ENCODE measurements at regions not wholly inside any gene's neighbourhood (a gene's known extent, or its start where the extent isn't known, plus 50 kb on each side); places are given as distances from the start of the nearest gene placed in this dataset.

DNA sequence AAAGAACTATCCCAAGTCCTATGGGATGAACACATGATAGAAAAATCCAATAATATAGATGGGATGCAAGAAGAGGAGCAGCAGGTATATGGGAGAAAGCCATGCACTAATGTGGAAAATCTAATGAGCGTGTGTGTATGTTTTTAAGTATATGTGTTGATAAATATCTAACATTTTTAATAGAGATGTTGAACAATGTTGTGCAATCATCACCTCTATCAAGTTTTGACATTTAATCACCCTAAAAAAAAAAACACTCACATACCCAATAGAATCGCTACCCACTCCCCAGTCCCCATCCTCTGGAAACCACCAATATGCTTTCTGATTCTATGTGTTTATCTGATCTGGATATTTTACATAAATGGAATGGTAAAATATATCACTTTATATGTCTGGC is 983.7 kb downstream of the SUCLG1 start:
- DNase-seq, result no peak
- H3K9me3 Mint-ChIP-seq, result peaks cover 6% of the 10 kb centered on the region
- H3K4me1 Mint-ChIP-seq (ENCODE audit: low read depth), result no peaks in the 10 kb centered on the region
- H3K27ac Mint-ChIP-seq, result no peak overlapping the region
- no peaks in the 10 kb centered on the region for H3K27me3 Mint-ChIP-seq
- CTCF ChIA-PET, result no interaction called here
- H3K4me3 Mint-ChIP-seq, result no peak overlapping the region
- H3K36me3 Mint-ChIP-seq, result no peaks in the 10 kb centered on the region
- POLR2A ChIA-PET, result no interaction called here
- intact Hi-C loops (cut with micrococcal nuclease), result no loop called here

DNA sequence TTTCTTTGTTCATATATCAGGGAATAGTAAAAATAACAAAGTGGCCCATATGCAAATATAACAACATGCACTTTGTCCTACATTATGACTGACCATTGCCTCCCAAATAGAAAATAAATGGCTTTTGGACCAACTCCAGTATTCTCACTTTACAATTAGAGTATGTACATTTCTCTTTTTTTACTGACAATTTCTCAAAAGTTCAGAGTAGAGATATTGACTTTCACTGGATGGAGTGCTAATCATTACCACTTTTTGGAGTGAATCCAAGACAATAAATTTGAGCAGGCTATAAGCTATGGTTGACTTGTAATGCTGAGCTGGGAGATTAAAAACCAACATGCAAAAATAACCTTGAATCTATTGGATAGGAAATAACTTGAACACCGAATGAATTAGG is 987.4 kb downstream of the SUCLG1 start:
- no peak for DNase-seq
- Mint-ChIP-seq H3K9me3 (peaks cover 6% of the 10 kb centered on the region), H3K27ac (no peak overlapping the region), H3K4me1 (ENCODE audit: low read depth) (no peaks in the 10 kb centered on the region), H3K36me3 (no peaks in the 10 kb centered on the region), H3K4me3 (no peak overlapping the region), H3K27me3 (no peaks in the 10 kb centered on the region)
- intact Hi-C loops (cut with micrococcal nuclease), result no loop called here
- ChIA-PET CTCF (no interaction called here), POLR2A (no interaction called here)

DNA sequence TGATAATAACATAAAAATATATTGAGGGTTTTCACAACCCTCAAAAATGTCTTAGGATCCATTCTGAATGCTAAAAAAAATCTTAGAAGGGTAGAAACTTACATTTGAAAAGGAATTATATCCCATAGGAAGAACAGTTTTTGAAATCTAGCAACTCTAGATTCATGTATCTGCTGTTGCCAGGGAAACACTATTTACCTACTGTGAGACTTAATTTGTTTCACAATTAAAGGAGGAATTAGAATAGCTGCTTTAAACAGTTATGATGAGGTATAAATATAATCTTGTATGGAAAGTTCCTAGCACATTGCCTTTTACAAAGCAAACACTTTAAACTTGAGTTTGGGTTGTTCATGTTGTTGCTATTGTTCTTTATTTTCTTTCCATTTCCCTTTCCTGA is 988.2 kb downstream of the SUCLG1 start:
- no peaks in the 10 kb centered on the region for H3K27me3 Mint-ChIP-seq
- peaks cover 6% of the 10 kb centered on the region for H3K9me3 Mint-ChIP-seq
- no peaks in the 10 kb centered on the region for H3K36me3 Mint-ChIP-seq
- POLR2A ChIA-PET, result no interaction called here
- H3K4me1 Mint-ChIP-seq (ENCODE audit: low read depth), result no peaks in the 10 kb centered on the region
- DNase-seq, result no peak
- no peak overlapping the region for H3K4me3 Mint-ChIP-seq
- H3K27ac Mint-ChIP-seq, result no peak overlapping the region
- intact Hi-C loops (cut with micrococcal nuclease), result no loop called here
- CTCF ChIA-PET, result no interaction called here

GRCh38 chr2:83464444-83464843 is 994.6 kb downstream of the SUCLG1 start:
- H3K4me1 Mint-ChIP-seq (ENCODE audit: low read depth), result no peaks in the 10 kb centered on the region
- no peak overlapping the region for H3K4me3 Mint-ChIP-seq
- no peaks in the 10 kb centered on the region for H3K27me3 Mint-ChIP-seq
- ChIA-PET CTCF (no interaction called here), POLR2A (no interaction called here)
- no peak for DNase-seq
- intact Hi-C loops (cut with micrococcal nuclease), result no loop called here
- no peak overlapping the region for H3K27ac Mint-ChIP-seq
- no peaks in the 10 kb centered on the region for H3K36me3 Mint-ChIP-seq
- no peaks in the 10 kb centered on the region for H3K9me3 Mint-ChIP-seq

GRCh38 chr2:83462881-83463280 is 996.2 kb downstream of the SUCLG1 start:
- POLR2A ChIA-PET, result no interaction called here
- intact Hi-C loops (cut with micrococcal nuclease), result no loop called here
- Mint-ChIP-seq H3K36me3 (no peaks in the 10 kb centered on the region), H3K27me3 (no peaks in the 10 kb centered on the region), H3K4me1 (ENCODE audit: low read depth) (no peaks in the 10 kb centered on the region), H3K9me3 (no peaks in the 10 kb centered on the region), H3K4me3 (no peak overlapping the region), H3K27ac (no peak overlapping the region)
- DNase-seq, result no peak
- CTCF ChIA-PET, result no interaction called here

DNA sequence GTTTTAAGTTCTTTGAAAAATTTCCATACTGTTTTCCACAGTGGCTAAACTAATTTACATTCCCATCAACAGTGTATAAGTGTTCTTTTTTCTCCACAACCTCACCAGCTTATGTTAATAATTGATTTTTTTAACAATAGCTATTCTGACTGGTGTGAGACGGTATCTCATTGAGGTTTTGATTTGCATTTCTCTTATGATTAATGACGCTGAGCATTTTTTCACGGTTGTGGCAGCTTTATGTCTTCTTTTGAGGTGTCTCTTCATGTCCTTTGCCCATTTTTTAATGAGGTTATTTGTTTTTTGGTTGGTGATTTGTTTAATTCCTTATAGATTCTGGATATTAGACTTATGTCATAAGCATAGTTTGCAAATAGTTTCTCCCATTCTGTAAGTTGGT is 997.9 kb downstream of the SUCLG1 start:
- CTCF ChIA-PET, result no interaction called here
- Mint-ChIP-seq H3K27ac (no peak overlapping the region), H3K4me3 (no peak overlapping the region), H3K9me3 (no peaks in the 10 kb centered on the region), H3K4me1 (ENCODE audit: low read depth) (no peaks in the 10 kb centered on the region), H3K36me3 (no peaks in the 10 kb centered on the region), H3K27me3 (no peaks in the 10 kb centered on the region)
- POLR2A ChIA-PET, result no interaction called here
- DNase-seq, result no peak
- intact Hi-C loops (cut with micrococcal nuclease), result no loop called here

DNA sequence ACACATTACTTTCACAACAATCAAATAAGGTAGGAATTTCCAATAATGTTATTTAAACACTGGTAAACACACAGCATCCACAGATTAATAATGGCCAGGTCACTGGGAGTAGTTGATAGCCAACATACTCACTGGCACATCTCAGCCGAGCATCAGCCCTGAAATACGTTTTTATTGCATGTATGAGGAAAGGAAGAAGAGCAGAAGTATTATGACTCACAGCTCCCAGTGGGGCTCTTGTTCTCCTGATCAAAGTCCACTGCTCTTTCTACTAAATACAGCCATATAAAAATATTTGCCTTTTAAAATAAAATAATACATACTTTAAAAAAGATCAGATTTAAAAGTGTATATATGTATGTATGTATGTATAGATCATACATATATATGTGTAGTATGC is 999.6 kb downstream of the SUCLG1 start:
- Mint-ChIP-seq H3K9me3 (no peaks in the 10 kb centered on the region), H3K27me3 (no peaks in the 10 kb centered on the region), H3K4me1 (ENCODE audit: low read depth) (no peaks in the 10 kb centered on the region), H3K36me3 (no peaks in the 10 kb centered on the region), H3K27ac (no peak overlapping the region), H3K4me3 (no peak overlapping the region)
- no peak for DNase-seq
- ChIA-PET POLR2A (no interaction called here), CTCF (no interaction called here)
- intact Hi-C loops (cut with micrococcal nuclease), result no loop called here

GRCh38 chr2:83435989-83436388 is 1023.1 kb downstream of the SUCLG1 start:
- CTCF ChIA-PET, result no interaction called here
- no peaks in the 10 kb centered on the region for H3K27me3 Mint-ChIP-seq
- no peaks in the 10 kb centered on the region for H3K9me3 Mint-ChIP-seq
- H3K27ac Mint-ChIP-seq, result no peak overlapping the region
- H3K36me3 Mint-ChIP-seq, result no peaks in the 10 kb centered on the region
- no peak for DNase-seq
- H3K4me1 Mint-ChIP-seq (ENCODE audit: low read depth), result no peaks in the 10 kb centered on the region
- H3K4me3 Mint-ChIP-seq, result no peak overlapping the region
- POLR2A ChIA-PET, result no interaction called here
- intact Hi-C loops (cut with micrococcal nuclease), result no loop called here

DNA sequence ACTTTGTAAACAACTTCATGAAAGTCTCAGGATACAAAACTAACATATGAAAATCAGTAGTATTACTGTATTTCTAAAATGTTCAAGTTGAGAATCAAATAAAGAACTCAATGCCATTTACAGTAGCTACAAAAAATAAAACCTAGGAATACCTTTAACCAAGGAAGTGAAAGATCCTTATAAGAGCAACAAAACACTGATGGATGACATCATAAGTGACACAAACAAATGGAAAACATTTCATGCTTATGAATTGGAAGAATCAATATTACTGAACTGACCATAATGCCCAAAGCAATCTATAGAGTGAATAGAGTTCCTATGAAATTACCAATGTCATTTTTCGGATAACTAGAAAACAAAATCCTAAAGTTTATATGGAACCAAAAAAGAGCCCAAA is 1038.1 kb downstream of the SUCLG1 start:
- no peak for DNase-seq
- Mint-ChIP-seq H3K36me3 (no peaks in the 10 kb centered on the region), H3K4me3 (no peak overlapping the region), H3K9me3 (peaks cover 56% of the 10 kb centered on the region), H3K27ac (no peak overlapping the region), H3K4me1 (ENCODE audit: low read depth) (no peaks in the 10 kb centered on the region), H3K27me3 (no peaks in the 10 kb centered on the region)
- CTCF ChIA-PET, result no interaction called here
- intact Hi-C loops (cut with micrococcal nuclease), result no loop called here
- POLR2A ChIA-PET, result no interaction called here

DNA sequence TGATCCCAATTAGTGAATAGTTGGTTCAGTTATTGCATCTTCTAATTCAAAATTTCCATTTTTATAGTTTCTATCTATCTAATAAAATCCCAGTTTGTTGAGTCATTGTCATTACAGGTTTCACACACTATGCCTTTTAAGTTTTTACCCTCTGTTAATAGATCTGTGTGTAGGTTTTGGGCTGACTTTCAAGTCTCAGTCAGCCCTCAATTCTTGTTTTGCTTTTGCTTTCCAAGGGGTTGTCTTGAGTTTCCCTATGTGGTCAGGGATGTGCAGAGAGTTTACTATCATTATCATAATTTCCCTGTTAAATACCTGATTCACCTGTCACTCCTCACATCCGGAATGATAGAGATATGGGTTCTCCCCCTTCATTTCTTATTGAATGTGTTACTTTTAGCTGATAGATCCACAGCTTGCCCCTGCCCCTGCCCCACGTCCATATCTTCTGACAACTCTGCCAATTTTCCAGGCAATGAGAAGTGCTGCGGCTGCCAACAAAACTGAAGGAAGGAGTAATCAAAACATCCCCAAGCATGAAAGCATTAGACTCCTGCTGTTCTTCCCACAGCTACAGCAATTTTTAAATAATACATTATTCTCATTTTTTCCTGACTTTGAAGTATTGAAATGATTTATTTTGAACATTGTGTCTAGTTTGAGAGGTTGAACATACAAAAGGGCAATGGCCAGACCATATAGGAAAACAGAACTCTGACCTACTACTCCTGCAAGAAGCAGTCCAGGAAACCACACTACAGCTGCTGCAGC is 1064.8 kb downstream of the SUCLG1 start:
- intact Hi-C loops (cut with micrococcal nuclease), result no loop called here
- Mint-ChIP-seq H3K4me1 (ENCODE audit: low read depth) (no peaks in the 10 kb centered on the region), H3K4me3 (no peak overlapping the region), H3K27me3 (no peaks in the 10 kb centered on the region), H3K36me3 (no peaks in the 10 kb centered on the region), H3K27ac (no peak overlapping the region), H3K9me3 (peaks cover 8% of the 10 kb centered on the region)
- no peak for DNase-seq
- POLR2A ChIA-PET, result no interaction called here
- CTCF ChIA-PET, result no interaction called here

DNA sequence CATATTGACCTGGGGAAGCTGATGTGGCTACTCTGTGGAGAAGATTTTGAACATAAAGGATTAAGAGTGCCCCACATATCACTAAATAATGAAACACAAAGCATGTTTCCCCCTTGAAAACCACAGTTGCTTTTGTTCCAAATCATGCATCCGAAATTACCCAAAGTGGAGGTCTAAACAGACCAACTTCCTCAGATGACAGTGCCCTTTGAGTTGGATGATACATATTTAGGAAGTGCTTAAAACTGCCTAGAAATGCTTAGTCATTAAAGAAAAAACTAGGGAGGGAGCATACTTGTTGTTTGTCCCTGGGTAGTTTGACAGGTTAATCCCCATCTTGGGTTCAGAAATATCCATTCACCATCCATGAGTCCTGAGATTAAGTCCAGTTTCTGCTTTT is 1070.3 kb downstream of the SUCLG1 start:
- no peak overlapping the region for H3K4me3 Mint-ChIP-seq
- no peak overlapping the region for H3K27ac Mint-ChIP-seq
- POLR2A ChIA-PET, result no interaction called here
- no peak for DNase-seq
- no peaks in the 10 kb centered on the region for H3K27me3 Mint-ChIP-seq
- no peaks in the 10 kb centered on the region for H3K36me3 Mint-ChIP-seq
- H3K4me1 Mint-ChIP-seq (ENCODE audit: low read depth), result no peaks in the 10 kb centered on the region
- peaks cover 8% of the 10 kb centered on the region for H3K9me3 Mint-ChIP-seq
- CTCF ChIA-PET, result no interaction called here
- intact Hi-C loops (cut with micrococcal nuclease), result no loop called here

DNA sequence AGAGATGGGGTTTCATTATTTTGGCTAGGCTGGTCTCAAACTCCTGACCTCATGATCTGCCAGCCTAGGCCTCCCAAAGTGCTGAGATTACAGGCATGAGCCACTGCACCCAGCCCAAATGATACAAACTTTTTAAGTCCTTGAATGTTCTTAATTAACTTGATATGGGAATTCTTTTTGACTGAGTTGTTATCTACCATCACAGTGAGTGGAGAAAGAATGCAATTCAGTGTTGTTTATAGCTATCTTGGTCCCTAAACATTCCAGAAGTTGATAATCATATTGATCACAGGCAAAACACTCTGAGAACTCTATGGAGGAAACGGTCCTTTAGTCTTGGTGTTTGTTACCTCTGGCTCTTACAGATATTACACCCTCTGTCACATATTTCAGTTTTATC is 1072.5 kb downstream of the SUCLG1 start:
- CTCF ChIA-PET, result no interaction called here
- H3K27me3 Mint-ChIP-seq, result no peaks in the 10 kb centered on the region
- POLR2A ChIA-PET, result no interaction called here
- intact Hi-C loops (cut with micrococcal nuclease), result no loop called here
- DNase-seq, result no peak
- H3K36me3 Mint-ChIP-seq, result no peaks in the 10 kb centered on the region
- H3K9me3 Mint-ChIP-seq, result peaks cover 22% of the 10 kb centered on the region
- H3K27ac Mint-ChIP-seq, result no peak overlapping the region
- no peaks in the 10 kb centered on the region for H3K4me1 Mint-ChIP-seq (ENCODE audit: low read depth)
- no peak overlapping the region for H3K4me3 Mint-ChIP-seq

GRCh38 chr2:83378921-83379320 is 1080.2 kb downstream of the SUCLG1 start:
- Mint-ChIP-seq H3K4me1 (ENCODE audit: low read depth) (no peaks in the 10 kb centered on the region), H3K36me3 (no peaks in the 10 kb centered on the region), H3K27ac (no peak overlapping the region), H3K4me3 (no peak overlapping the region), H3K9me3 (peaks cover 27% of the 10 kb centered on the region), H3K27me3 (no peaks in the 10 kb centered on the region)
- POLR2A ChIA-PET, result no interaction called here
- intact Hi-C loops (cut with micrococcal nuclease), result no loop called here
- DNase-seq, result no peak
- CTCF ChIA-PET, result no interaction called here

- Mint-ChIP-seq H3K27me3 (no peaks in the 10 kb centered on the region), H3K9me3 (peaks cover 12% of the 10 kb centered on the region), H3K4me3 (no peak overlapping the region), H3K36me3 (no peaks in the 10 kb centered on the region), H3K4me1 (ENCODE audit: low read depth) (no peaks in the 10 kb centered on the region), H3K27ac (no peak overlapping the region)
- POLR2A ChIA-PET, result no interaction called here
- CTCF ChIA-PET, result no interaction called here
- no peak for DNase-seq
- intact Hi-C loops (cut with micrococcal nuclease), result no loop called here
These were observed 1082.3 kb downstream of the SUCLG1 start for GRCh38 chr2:83376731-83377130.

All from activated CD4-positive, alpha-beta memory T cell treated with anti-CD3 and anti-CD28 coated beads for 36 hours (primary cell).